GM12878 (cell line): ENCODE measurements at regions not wholly inside any gene's neighbourhood (a gene's known extent, or its start where the extent isn't known, plus 50 kb on each side); places are given as distances from the start of the nearest gene placed in this dataset.

Source experiments
- ATAC-seq: fragments of 200-7000 bp; cut with Tn5 transposase; 3 replicates; pipeline ENCODE4 v1.9.1; 2020; ENCODE audit warnings: mild to moderate bottlenecking, moderate library complexity
- BruUV-seq: library from RNA; stranded (reverse); fragments of 400-500 nt; replicated peaks from 2 replicates; lab custom pipeline; 2021; lab: Mats Ljungman, UMichigan
- CTCF ChIA-PET: fragments of 300-600 bp; sonication (Branson Sonifier 250); formaldehyde crosslinking; extraction: SDS; loops from one replicate; lab custom pipeline; 2021; ENCODE audit warnings: inconsistent platforms; lab: Yijun Ruan, JAX
- POLR2A ChIA-PET: fragments of 350-600 bp; formaldehyde crosslinking; extraction: SDS; loops from one replicate; lab custom pipeline; 2021; ENCODE audit warnings: inconsistent platforms; lab: Charles Lee
- RAD21 ChIA-PET: fragments of 300-600 bp; sonication (Branson Sonifier 250); formaldehyde crosslinking; loops from one replicate; lab custom pipeline; 2023; ENCODE audit warnings: antibody characterized with exemption; ENCODE audit not compliant: unreplicated experiment; lab: Charles Lee
- SMC1A ChIA-PET: fragments of 300-600 bp; sonication (Branson Sonifier 250); formaldehyde crosslinking; loops from one replicate; lab custom pipeline; 2023; ENCODE audit not compliant: unreplicated experiment, uncharacterized antibody; lab: Charles Lee
- DNase-seq: peaks from one replicate; pipeline ENCODE4 v3.0.0-alpha.2; 2011; ENCODE audit warnings: low read depth, low spot score
- FAIRE-seq: peaks from 3 replicates; lab custom pipeline; 2011; peaks lifted over from hg19 to GRCh38; lab: Jason Lieb, UNC
- H2AFZ ChIP-seq: 2 replicates; pipeline ENCODE4 v1.6.0; 2011; ENCODE audit warnings: low read depth, low read length, control low read depth; ENCODE audit not compliant: control insufficient read depth
- H3K27ac ChIP-seq: 2 replicates; pipeline ENCODE4 v1.5.1; 2011; ENCODE audit warnings: control low read depth; ENCODE audit not compliant: control insufficient read depth, insufficient read depth
- H3K27me3 ChIP-seq, 2 experiments: replicated peaks in 1 of 2; 2 replicates each; pipeline versions ENCODE4 v1.6.0 to v1.6.1; 2011; ENCODE audit warnings: low read length in 1 of 2; ENCODE audit not compliant: control insufficient read depth in 2 of 2, insufficient read depth in 2 of 2
- H3K36me3 ChIP-seq, 2 experiments: 2 replicates each; pipeline ENCODE4 v1.5.1; 2011; ENCODE audit warnings: low read length in 1 of 2; ENCODE audit not compliant: control insufficient read depth in 2 of 2, insufficient read depth in 2 of 2
- H3K4me1 ChIP-seq: 2 replicates; pipeline ENCODE4 v1.6.1; 2011; ENCODE audit warnings: mild to moderate bottlenecking, low read length, moderate library complexity, mixed read lengths; ENCODE audit not compliant: control insufficient read depth, insufficient read depth
- H3K4me2 ChIP-seq: 2 replicates; pipeline ENCODE4 v1.6.0; 2011; ENCODE audit warnings: control low read depth; ENCODE audit not compliant: control insufficient read depth, insufficient read depth
- H3K4me3 ChIP-seq: fragments of 200-600 bp; sonication (generic); 2 replicates; pipeline ENCODE4 v1.5.1; 2016
- H3K79me2 ChIP-seq: 2 replicates; pipeline ENCODE4 v1.6.0; 2011; ENCODE audit warnings: low read length; ENCODE audit not compliant: control insufficient read depth, insufficient read depth
- H3K9ac ChIP-seq: 2 replicates; pipeline ENCODE4 v1.8.0; 2011; ENCODE audit warnings: low read length, control low read depth, mixed read lengths; ENCODE audit not compliant: control insufficient read depth, insufficient read depth
- H3K9me3 ChIP-seq: replicated peaks from 3 replicates; pipeline ENCODE4 v1.5.1; 2011; ENCODE audit warnings: mild to moderate bottlenecking, low read length; ENCODE audit not compliant: control insufficient read depth, insufficient read depth
- H4K20me1 ChIP-seq: 2 replicates; pipeline ENCODE4 v1.6.0; 2011; ENCODE audit not compliant: control insufficient read depth, insufficient read depth
- ATF7 ChIP-seq: fragments of 450-650 bp; IDR thresholded peaks from 2 replicates; pipeline ENCODE4 v1.6.1; 2016; ENCODE audit warnings: low read depth, mild to moderate bottlenecking
- CBX3 ChIP-seq: fragments of 200-600 bp; sonication (generic); IDR thresholded peaks from 2 replicates; pipeline ENCODE4 v1.6.1; 2016; ENCODE audit warnings: low read depth, borderline replicate concordance
- DPF2 ChIP-seq: fragments of 450-650 bp; IDR thresholded peaks from 2 replicates; pipeline ENCODE4 v1.6.1; 2017; ENCODE audit warnings: mild to moderate bottlenecking
- ETV6 ChIP-seq, 2 experiments: fragments of 450-650 bp in 1 of 2; IDR thresholded peaks in 1 of 2; conservative IDR thresholded peaks in 1 of 2; 2 replicates each; pipeline ENCODE4 v1.6.1; 2014; ENCODE audit warnings: antibody characterized with exemption in 1 of 2, borderline replicate concordance in 1 of 2, low read depth in 1 of 2, mild to moderate bottlenecking in 1 of 2, moderate library complexity in 1 of 2
- FOXM1 ChIP-seq: IDR thresholded peaks from 2 replicates; pipeline ENCODE4 v1.6.1; 2012; ENCODE audit warnings: low read depth, mild to moderate bottlenecking, inconsistent platforms, low read length, moderate library complexity
- IKZF1 ChIP-seq: fragments of 450-650 bp; conservative IDR thresholded peaks from 2 replicates; pipeline ENCODE4 v1.6.1; 2017; ENCODE audit warnings: antibody characterized with exemption, mild to moderate bottlenecking
- MYB ChIP-seq: fragments of 150-350 bp; IDR thresholded peaks from 2 replicates; pipeline ENCODE4 v1.6.1; 2014; ENCODE audit warnings: mild to moderate bottlenecking, low read depth, low read length, borderline replicate concordance
- NFIC ChIP-seq: IDR thresholded peaks from 2 replicates; pipeline ENCODE4 v1.6.1; 2012; ENCODE audit warnings: low read depth, mild to moderate bottlenecking, inconsistent platforms, low read length, moderate library complexity
- NFYA ChIP-seq: IDR thresholded peaks from 2 replicates; pipeline ENCODE4 v1.6.1; 2011; ENCODE audit warnings: low read depth, mild to moderate bottlenecking, low read length, improper control_type of control experiment, borderline replicate concordance
- POLR2AphosphoS2 ChIP-seq: IDR thresholded peaks from 2 replicates; pipeline ENCODE4 v1.6.1; 2011; ENCODE audit warnings: low read depth, mild to moderate bottlenecking, low read length, improper control_type of control experiment, moderate library complexity
- STAT3 ChIP-seq: IDR thresholded peaks from 2 replicates; pipeline ENCODE4 v1.6.1; 2011; ENCODE audit warnings: low read depth, low read length, improper control_type of control experiment
- YBX1 ChIP-seq: fragments of 450-650 bp; IDR thresholded peaks from 2 replicates; pipeline ENCODE4 v1.6.1; 2016; ENCODE audit warnings: antibody characterized with exemption
- ZSCAN29 ChIP-seq: fragments of 450-650 bp; IDR thresholded peaks from 2 replicates; pipeline ENCODE4 v1.6.1; 2017; ENCODE audit warnings: mild to moderate bottlenecking, moderate library complexity
- in situ Hi-C: fragments of 300-500 bp; cut with MboI; formaldehyde crosslinking; loops from 9 replicates; pipeline ENCODE4 v1.14.3; 2018; ENCODE audit warnings: mixed read lengths
- intact Hi-C: fragments of 100-400 bp; cut with micrococcal nuclease; formaldehyde crosslinking; loops from one replicate; pipeline ENCODE4 v1.14.2; 2022; ENCODE audit not compliant: unreplicated experiment
- TF ChIP-seq, protein P1 (sequence below): IDR thresholded peaks from 2 replicates; pipeline ENCODE4 v1.6.1; 2012; ENCODE audit warnings: low read depth, low read length, improper control_type of control experiment
- TF ChIP-seq, protein P2 (sequence below): fragments of 450-650 bp; IDR thresholded peaks from 2 replicates; pipeline ENCODE4 v1.6.1; 2014; ENCODE audit warnings: mild to moderate bottlenecking

DNA sequence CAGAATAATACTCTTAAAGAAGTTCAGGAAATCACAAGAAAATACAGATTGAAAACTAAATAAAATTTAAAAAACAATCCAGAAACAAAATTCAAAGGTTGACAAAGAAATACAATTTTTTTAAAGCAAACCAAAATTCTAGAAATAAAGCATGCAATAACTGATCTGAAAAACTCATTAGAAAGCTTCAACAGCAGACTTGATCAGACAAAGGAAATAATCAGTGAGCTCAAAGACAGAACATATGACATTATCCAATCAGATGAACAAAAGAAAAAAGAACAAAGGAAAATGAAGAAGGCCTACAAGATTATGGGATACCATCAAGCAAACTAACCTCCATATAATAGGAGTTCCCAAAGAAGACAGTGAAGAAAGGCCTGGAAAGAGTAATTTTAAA lies 336.8 kb downstream of the RSL24D1 start:
- intact Hi-C loops (no loop called here), in situ Hi-C loops (no loop called here)
- DNase-seq (no peak), ATAC-seq (no peak), FAIRE-seq (no peak)
- no peaks in the 10 kb centered on the region for H3K36me3 ChIP-seq
- SMC1A ChIA-PET: interaction anchor here (1.0 to 1.3 kb wide), 2 partner anchors 12 to 51 kb away, joined by 3 read pairs; no protein-coding TSS in a partner anchor
- H3K4me1 ChIP-seq: no peaks in the 10 kb centered on the region
- no peak for TF ChIP-seq ETV6 (conservative IDR thresholded peaks at IDR 0.05 in 1 of 2, IDR thresholded peaks at IDR 0.05 in 1 of 2; ENCODE audit: borderline replicate concordance in 1 of 2, low read depth in 1 of 2)
- TF ChIP-seq, protein P1, sequence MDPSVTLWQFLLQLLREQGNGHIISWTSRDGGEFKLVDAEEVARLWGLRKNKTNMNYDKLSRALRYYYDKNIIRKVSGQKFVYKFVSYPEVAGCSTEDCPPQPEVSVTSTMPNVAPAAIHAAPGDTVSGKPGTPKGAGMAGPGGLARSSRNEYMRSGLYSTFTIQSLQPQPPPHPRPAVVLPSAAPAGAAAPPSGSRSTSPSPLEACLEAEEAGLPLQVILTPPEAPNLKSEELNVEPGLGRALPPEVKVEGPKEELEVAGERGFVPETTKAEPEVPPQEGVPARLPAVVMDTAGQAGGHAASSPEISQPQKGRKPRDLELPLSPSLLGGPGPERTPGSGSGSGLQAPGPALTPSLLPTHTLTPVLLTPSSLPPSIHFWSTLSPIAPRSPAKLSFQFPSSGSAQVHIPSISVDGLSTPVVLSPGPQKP: no peak
- TF ChIP-seq MYB: no peak
- TF ChIP-seq NFYA: no peak
- TF ChIP-seq FOXM1: no peak
- TF ChIP-seq DPF2: no peak
- no peak for TF ChIP-seq CBX3
- TF ChIP-seq, protein P2, sequence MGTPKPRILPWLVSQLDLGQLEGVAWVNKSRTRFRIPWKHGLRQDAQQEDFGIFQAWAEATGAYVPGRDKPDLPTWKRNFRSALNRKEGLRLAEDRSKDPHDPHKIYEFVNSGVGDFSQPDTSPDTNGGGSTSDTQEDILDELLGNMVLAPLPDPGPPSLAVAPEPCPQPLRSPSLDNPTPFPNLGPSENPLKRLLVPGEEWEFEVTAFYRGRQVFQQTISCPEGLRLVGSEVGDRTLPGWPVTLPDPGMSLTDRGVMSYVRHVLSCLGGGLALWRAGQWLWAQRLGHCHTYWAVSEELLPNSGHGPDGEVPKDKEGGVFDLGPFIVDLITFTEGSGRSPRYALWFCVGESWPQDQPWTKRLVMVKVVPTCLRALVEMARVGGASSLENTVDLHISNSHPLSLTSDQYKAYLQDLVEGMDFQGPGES: no peak
- no peak for TF ChIP-seq YBX1
- no peak for TF ChIP-seq IKZF1
- TF ChIP-seq STAT3: no peak
- no peak for TF ChIP-seq ATF7
- TF ChIP-seq ZSCAN29: no peak
- TF ChIP-seq POLR2AphosphoS2: no peak
- TF ChIP-seq NFIC: no peak
- no peak overlapping the region for H2AFZ ChIP-seq
- no peak overlapping the region for H3K4me3 ChIP-seq
- no peaks in the 10 kb centered on the region for H3K27me3 ChIP-seq
- H3K4me2 ChIP-seq: no peak overlapping the region
- POLR2A ChIA-PET: no interaction called here
- peaks cover 3% of the 10 kb centered on the region; the same call in 1 of the 3 replicates for H3K9me3 ChIP-seq
- CTCF ChIA-PET: interaction anchor here (1.0 kb wide), 1 partner anchor 10 kb away, joined by 3 read pairs; no protein-coding TSS in a partner anchor
- no peak overlapping the region for H3K9ac ChIP-seq
- no TSS peak for BruUV-seq
- RAD21 ChIA-PET: no interaction called here
- no peaks in the 10 kb centered on the region for H4K20me1 ChIP-seq
- H3K27ac ChIP-seq: no peak overlapping the region
- H3K79me2 ChIP-seq: no peaks in the 10 kb centered on the region
